ENCODE measurements at regions not wholly inside any gene's neighbourhood (a gene's known extent, or its start where the extent isn't known, plus 50 kb on each side); places are given as distances from the start of the nearest gene placed in this dataset.

DNA sequence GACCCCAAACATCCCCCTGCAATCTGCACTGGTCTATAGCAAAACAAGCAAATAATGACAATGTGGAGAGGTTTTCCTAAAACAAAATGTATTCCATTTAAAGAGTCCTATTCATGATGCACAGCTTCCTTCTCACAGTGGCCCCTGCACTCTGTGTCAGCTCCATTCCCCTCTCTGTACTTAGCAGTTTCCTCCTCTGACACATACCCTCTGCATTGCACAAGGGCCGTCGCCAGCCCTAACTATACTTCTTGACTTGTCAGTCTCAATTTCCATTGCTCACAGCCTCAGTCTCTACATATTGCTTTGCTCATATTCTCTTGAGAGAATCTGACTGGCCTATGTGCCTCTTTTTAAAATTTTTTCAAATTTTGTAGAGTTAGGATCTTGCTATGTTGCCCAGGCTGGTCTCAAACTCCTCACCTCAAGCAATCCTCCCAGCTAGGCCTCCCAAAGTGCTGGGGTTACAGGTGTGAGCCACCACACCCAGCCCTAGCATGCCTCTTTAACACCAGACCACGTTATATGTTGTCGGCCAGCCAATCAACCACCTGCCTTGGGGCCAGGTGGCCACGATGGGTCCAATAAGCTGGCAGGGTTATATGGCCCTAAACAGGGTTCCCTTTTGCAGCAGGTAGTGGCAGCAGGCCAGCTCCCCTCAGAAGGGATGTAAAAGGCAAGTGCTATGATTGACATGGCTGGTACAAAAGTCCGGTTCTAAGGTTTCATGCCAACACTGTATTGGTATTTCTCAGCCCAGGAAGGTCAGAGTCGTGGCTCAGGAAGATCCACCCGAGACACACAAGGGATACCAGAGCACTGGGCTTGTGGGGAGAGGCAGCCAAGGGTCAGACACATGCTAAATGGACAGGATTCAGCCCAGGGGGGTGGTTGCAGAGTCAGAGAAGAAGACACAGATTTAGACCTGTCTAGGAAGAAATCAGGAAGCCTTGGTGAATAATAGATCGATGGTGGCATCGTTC lies 59.0 kb upstream of the SMAD3 start:
- intact Hi-C loops (cut with DNase I) = no loop called here
- H3K9me3 ChIP-seq (ENCODE audit: control insufficient read depth in 2 of 3, insufficient read depth in 1 of 3, low read length in 3 of 3) = no peaks in the 10 kb centered on the region
- no peak overlapping the region for H3K4me3 ChIP-seq (ENCODE audit: low read length in 3 of 3)
- no peak overlapping the region for H3K27ac ChIP-seq (ENCODE audit: low read depth in 2 of 2, low read length in 2 of 2)
- no peaks in the 10 kb centered on the region for H3K27me3 ChIP-seq (ENCODE audit: control insufficient read depth, insufficient read depth, low read length)
- H3K36me3 ChIP-seq (ENCODE audit: control insufficient read depth in 2 of 3, insufficient read depth in 3 of 3, low read length in 3 of 3) = no peaks in the 10 kb centered on the region
- TF ChIP-seq, protein P1, sequence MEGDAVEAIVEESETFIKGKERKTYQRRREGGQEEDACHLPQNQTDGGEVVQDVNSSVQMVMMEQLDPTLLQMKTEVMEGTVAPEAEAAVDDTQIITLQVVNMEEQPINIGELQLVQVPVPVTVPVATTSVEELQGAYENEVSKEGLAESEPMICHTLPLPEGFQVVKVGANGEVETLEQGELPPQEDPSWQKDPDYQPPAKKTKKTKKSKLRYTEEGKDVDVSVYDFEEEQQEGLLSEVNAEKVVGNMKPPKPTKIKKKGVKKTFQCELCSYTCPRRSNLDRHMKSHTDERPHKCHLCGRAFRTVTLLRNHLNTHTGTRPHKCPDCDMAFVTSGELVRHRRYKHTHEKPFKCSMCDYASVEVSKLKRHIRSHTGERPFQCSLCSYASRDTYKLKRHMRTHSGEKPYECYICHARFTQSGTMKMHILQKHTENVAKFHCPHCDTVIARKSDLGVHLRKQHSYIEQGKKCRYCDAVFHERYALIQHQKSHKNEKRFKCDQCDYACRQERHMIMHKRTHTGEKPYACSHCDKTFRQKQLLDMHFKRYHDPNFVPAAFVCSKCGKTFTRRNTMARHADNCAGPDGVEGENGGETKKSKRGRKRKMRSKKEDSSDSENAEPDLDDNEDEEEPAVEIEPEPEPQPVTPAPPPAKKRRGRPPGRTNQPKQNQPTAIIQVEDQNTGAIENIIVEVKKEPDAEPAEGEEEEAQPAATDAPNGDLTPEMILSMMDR (IDR thresholded peaks at IDR 0.05; ENCODE audit: borderline replicate concordance, extremely low read depth, insufficient read depth) = no peak
- no peak overlapping the region for H3K9ac ChIP-seq (ENCODE audit: low read length in 3 of 3)
- no peak for FAIRE-seq
- no peak for DNase-seq
- H3K4me1 ChIP-seq (ENCODE audit: control insufficient read depth in 2 of 3, insufficient read depth in 2 of 3, low read depth in 1 of 3, low read length in 3 of 3) = peaks cover 0 to 3% (median 0%) of the 10 kb centered on the region in 3 donors

DNA sequence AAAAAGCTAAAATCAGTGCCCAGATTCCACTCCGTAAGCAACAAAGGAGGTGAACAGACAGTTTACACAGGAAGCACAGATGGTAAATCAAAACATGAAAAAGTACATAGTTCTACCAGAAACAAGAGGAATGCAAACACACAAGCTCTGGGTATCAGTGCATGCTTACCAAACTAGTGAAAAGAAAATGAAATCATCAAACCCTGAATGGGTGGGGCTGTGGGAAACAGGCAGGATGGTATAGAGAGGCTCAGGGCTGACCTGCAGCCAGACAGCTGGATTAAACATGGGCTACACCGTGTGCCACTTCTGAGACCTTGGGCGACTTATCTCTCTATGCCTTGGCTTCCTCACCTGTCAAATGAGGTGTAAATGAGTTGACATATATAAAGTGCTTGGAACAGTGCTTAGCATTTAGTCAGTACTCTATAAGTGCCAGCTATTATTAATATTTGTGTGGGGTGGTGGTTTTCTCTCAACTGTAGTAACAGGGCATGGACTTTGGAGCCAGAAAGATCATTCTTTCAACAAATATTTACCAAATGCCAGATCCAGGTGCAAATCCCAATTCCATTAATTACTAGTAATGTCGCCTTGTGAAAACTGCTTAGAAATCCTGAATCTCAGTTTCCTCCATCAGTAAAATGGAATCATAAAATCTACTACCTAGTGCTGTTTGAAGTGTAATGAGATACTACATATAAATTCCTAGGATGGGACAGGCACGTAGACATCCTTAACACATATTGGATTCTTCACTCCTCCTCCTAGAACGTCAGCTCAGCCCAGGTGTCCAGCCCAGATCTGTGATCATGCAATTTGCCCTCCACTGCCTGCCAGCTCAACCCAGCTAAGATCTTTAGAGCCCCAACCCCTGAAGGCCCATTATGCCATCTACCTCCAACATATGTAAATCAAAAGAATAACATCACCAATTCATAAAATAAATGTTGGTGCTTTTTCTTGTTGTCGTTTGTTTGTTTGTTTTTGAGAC lies 55.5 kb upstream of the SMAD3 start:
- FAIRE-seq = no peak
- H3K27me3 ChIP-seq (ENCODE audit: control insufficient read depth, insufficient read depth, low read length) = no peaks in the 10 kb centered on the region
- peaks cover 0 to 3% (median 0%) of the 10 kb centered on the region in 3 donors for H3K4me1 ChIP-seq (ENCODE audit: control insufficient read depth in 2 of 3, insufficient read depth in 2 of 3, low read depth in 1 of 3, low read length in 3 of 3)
- TF ChIP-seq, protein P1 (IDR thresholded peaks at IDR 0.05; ENCODE audit: borderline replicate concordance, extremely low read depth, insufficient read depth) = no peak
- no peaks in the 10 kb centered on the region for H3K36me3 ChIP-seq (ENCODE audit: control insufficient read depth in 2 of 3, insufficient read depth in 3 of 3, low read length in 3 of 3)
- no peak overlapping the region for H3K27ac ChIP-seq (ENCODE audit: low read depth in 2 of 2, low read length in 2 of 2)
- no peak overlapping the region for H3K9ac ChIP-seq (ENCODE audit: low read length in 3 of 3)
- no peak for DNase-seq
- no peaks in the 10 kb centered on the region for H3K9me3 ChIP-seq (ENCODE audit: control insufficient read depth in 2 of 3, insufficient read depth in 1 of 3, low read length in 3 of 3)
- intact Hi-C loops (cut with DNase I) = no loop called here
- H3K4me3 ChIP-seq (ENCODE audit: low read length in 3 of 3) = no peak overlapping the region

DNA sequence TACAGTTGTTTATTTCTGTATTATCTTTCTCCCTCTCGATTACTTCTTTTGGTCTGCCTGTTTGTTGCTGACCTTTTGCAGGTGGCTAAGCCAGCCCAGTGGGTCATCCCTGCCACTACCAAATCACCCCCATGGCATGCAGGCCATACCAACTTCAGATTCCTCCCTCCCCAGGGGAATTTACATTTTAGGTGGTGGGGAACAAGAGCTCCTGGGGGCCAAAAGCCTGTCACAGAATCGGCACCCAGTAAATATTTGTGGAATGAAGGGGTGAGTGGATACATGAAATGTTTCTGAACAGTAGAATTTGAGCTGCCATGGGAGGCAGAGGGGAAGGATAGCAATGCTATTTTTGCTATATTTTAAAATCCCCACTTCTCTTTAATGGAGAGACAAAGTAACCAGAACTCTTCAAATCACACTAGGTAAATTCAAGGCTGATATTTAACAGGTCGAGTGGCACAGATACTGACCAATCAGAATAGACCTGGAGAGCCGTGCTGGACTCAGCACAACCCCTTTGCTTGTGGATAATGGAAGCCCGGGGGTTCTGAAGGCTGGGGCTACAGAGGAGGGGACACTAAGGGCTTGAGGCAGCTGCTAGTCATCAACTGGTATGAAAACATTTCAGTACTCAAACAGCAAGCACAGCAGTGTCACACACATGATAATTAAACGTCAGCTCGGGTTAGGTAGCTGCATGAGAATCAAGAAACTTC lies 54.3 kb upstream of the SMAD3 start:
- H3K4me1 ChIP-seq (ENCODE audit: control insufficient read depth in 2 of 3, insufficient read depth in 2 of 3, low read depth in 1 of 3, low read length in 3 of 3) = peaks cover 0 to 3% (median 0%) of the 10 kb centered on the region in 3 donors
- no peak overlapping the region for H3K9ac ChIP-seq (ENCODE audit: low read length in 3 of 3)
- peak in 3 of 5 donors; percentile 38 to 84 (median 61) for DNase-seq
- intact Hi-C loops (cut with DNase I) = no loop called here
- no peaks in the 10 kb centered on the region for H3K36me3 ChIP-seq (ENCODE audit: control insufficient read depth in 2 of 3, insufficient read depth in 3 of 3, low read length in 3 of 3)
- no peaks in the 10 kb centered on the region for H3K27me3 ChIP-seq (ENCODE audit: control insufficient read depth, insufficient read depth, low read length)
- no peak overlapping the region for H3K4me3 ChIP-seq (ENCODE audit: low read length in 3 of 3)
- no peaks in the 10 kb centered on the region for H3K9me3 ChIP-seq (ENCODE audit: control insufficient read depth in 2 of 3, insufficient read depth in 1 of 3, low read length in 3 of 3)
- H3K27ac ChIP-seq (ENCODE audit: low read depth in 2 of 2, low read length in 2 of 2) = no peak overlapping the region
- TF ChIP-seq, protein P1 (IDR thresholded peaks at IDR 0.05; ENCODE audit: borderline replicate concordance, extremely low read depth, insufficient read depth) = no peak
- no peak for FAIRE-seq
